ENCODE measurements at regions not wholly inside any gene's neighbourhood (a gene's known extent, or its start where the extent isn't known, plus 50 kb on each side); places are given as distances from the start of the nearest gene placed in this dataset.

DNA sequence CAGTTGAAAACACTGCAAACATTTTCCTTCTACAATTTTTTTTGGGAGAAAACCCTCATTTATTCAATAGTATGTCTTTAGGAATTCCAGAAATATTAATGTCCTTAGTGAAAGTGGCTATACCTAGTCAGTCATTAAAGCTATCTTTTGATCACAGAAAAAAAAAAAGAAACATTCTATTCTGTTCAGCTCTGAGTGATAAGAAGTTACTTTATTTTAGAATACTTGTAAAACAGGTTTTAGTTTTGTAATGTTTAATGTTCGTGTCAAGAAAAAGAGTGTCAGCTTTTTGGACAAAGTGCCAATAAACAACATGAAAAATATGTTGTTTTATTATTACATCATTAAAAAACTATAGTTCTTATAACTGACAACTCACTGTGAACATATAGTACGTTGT is 240.4 kb downstream of the OGFRL1 start:
- no peak for DNase-seq (ENCODE audit: low spot score)

DNA sequence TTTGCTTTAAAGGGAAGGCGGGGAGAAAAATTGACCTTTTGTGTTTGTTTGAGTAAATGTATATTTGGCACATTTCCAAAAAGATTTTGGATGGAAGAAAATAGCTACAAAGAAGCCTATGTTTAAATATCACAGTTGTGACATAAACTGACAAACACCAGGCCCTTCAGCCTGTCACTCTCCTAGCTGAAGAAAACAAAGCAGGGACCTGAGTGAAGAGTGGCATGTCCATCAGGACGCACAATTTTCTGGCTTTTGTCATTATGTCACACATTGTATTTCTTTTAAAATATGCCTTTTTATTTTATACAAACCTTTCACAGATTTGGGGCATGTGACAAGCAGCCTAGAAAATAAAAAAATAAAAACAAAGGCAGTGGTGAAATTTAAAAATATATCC is 241.2 kb downstream of the OGFRL1 start:
- no peak for DNase-seq (ENCODE audit: low spot score)

DNA sequence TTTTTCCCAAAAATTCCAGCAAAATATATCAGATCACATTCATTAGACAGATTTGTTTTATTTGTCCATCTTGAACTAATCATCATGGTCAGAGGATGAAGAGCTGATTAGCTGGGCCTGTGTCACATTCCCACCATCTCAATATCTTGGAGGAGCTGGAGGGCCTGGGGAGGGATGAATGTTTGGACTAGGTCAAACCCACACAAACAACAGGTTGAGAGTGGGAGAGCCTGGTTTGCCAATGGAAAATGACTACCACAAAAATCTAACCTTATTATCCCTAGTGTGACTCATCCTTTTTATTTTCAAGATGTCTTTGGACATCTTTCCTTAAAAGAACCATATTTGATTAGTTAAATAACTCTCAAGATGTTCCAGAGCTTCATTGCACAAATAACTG is 242.4 kb downstream of the OGFRL1 start:
- DNase-seq (ENCODE audit: low spot score) = no peak

DNA sequence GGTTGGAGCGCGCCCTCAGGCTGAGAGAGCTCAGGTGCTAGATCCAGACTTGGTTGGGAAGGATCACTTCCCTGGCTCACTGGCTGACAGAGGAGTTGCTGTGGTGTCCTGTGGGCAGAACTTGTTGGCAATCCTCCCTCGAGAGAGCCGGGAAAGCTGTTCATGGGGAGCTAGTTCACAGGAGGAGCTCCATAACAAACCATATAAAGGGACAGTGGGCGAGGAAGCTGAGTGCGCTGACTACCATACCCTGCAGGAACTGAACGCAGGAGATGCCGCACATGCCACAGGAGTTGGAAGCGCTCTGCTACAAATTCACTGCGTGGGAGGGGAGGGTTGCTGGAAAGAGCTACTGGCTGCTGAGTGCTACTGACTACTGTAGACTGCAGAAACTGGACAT is 243.2 kb downstream of the OGFRL1 start:
- no peak for DNase-seq (ENCODE audit: low spot score)

DNA sequence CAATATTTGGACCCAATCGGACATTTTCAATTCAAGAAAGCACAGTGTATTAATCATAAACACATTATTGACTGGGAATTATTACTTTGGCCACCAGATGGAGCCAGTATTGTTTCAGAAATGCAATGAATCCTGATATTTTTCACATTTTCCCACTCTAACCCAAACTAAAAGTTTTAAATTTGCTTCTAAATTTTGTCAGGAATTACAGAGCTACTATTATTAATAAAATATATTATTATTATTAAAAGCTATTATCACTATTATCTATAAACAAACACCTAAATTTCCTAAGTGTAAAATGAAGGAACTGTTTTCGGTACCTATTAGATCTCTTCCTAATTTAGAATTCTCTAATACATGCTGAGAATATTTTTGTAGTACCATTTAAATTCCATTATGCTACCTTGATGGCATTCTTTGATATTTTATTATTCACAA is 245.3 kb downstream of the OGFRL1 start:
- DNase-seq (ENCODE audit: low spot score) = no peak

DNA sequence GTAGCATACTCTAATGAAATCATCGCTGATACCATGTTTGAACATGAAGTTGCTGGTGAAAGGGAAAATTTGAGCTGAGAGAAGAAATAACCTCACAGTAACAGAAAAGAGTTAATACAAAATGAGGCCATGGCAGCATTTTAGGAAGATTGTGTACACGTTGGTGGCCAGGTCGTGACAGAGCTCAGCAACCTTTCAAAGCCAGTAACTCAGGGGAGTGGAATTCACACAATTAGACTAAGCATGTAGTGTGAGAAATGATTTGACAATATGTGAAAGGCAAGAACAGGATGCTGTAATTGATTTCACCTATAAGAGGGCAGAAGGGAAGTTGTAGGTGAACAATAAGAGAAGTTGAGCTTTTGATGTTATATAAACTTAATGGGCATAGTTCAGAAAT is 246.3 kb downstream of the OGFRL1 start:
- DNase-seq (ENCODE audit: low spot score) = no peak

DNA sequence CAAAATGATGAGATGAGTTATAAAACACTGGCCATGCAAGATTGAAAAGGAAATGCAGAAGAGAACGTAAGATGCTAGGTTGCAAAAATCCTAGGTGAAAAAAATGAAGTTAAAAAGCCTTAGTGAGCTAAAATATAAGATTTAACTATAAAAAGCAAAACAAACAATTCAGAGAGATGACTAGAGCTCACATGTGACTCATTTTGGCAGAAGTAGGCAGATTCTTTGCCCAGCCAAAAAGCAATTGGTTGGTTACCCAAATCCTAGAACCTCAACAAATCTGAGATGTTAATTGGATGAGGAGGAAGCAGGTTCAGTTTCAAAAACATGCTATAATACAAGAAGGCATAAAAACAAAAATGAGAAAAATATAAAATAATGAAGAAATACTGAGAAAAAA is 249.1 kb downstream of the OGFRL1 start:
- no peak for DNase-seq (ENCODE audit: low spot score)

DNA sequence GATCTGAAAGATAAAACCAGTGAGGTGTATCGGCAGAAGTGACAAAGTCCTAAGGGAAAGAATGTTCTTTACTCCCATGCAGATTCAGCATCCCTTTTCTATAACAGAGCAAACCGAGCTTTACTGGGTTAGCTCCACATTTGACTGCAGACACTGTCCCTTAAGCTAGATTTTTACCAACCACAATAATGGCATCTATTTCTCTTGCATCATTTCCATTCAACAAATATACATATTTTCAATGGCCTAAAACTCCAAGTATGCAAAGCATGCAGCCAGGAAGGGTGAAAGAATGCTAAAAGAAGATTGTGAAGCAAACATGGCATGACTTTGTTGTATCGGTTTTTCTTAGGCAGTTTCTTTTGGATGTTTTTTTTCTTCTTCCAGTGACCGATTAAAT is 255.4 kb downstream of the OGFRL1 start:
- no peak for DNase-seq (ENCODE audit: low spot score)

DNA sequence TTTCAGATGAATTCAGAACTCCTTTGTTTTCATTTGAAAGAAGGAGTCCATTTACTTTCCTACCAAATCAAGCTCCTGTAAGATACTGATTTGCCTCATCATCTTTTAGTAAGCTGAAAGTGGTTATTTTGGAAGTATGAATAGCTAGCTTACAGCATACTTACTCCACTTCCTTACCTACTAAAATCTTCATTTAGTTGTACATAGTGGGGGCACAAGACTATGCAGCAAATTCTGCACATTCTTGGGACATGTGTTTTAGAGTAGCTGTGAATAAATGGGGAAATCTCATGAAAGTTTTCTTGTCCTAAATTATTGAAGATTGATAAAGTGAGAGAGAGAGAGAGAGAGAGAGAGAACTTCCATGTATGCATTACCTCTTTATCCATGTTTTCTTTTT is 256.3 kb downstream of the OGFRL1 start:
- DNase-seq (ENCODE audit: low spot score) = no peak

DNA sequence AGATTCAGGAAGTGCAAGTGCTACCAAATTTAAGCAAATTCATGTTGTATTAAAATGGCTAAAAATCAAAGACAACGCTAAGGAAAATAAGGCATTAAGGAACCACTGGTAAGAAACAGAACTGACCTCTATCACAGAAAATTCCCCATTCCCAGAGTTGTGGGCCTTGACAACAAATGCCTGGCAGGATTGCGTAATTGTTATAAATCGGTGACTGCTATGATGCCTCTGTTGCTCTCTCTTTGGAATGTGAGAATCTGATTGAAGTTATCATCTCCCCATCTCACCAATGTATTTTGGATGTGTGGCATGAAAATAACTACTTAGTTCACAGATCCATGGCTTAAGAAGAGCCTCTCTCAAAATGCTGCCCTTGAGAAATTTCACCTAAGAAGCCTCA is 257.3 kb downstream of the OGFRL1 start:
- DNase-seq (ENCODE audit: low spot score) = no peak

DNA sequence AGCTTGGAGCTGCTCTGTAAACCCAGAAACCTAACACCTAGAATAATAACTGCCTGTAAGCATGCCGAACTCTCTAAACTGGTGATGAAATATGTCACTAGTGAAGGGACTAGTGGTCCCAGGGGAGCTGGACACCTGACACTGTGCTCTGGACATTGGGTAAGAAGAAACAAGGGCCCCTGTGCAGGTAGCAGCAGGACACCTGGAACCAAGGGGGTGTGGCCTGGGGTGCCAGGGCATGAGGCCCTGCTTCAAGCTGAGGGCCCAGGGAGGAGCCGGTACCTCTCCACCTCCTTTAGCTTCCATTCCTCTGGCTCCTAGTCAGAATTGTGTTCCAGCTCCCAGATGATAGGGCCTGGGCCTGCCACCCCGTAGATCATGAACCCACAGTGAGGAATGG is 263.2 kb downstream of the OGFRL1 start:
- no peak for DNase-seq (ENCODE audit: low spot score)

DNA sequence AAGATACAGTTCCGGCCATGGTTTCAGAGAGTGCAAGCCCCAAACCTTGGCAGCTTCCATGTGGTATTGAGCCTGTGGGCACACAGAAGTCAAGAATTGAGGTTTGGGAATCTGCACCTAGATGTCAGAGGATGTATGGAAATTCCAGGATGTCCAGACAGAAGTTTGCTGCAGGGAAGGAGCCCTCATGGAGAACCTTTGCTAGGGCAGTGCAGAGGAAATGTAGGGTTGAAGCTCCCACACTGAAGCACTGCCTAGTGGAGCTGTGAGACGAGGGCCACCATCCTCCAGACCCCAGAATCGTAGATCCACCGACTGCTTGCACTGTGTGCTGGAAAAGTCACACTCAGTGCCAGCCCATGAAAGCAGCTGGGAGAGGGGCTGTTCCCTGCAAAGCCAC is 267.5 kb downstream of the OGFRL1 start:
- no peak for DNase-seq (ENCODE audit: low spot score)

DNA sequence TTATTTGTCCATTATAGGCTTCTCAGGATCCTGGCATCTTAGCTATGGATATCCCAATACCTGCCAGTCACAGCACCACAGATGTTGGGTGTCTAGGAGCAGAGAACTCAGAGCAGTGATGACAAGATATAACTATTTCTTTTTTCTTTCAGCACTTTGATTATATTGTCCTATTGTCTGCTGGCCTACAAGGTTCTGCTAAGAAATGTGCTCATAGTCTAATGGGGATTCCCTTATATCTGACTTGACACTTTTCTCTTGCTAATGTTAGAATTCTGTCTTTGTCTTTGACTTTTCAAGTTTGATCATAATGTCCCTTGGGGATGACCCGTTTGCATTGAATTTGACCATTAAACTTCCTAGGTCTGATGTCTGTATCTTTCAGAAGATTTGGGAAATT is 270.4 kb downstream of the OGFRL1 start:
- no peak for DNase-seq (ENCODE audit: low spot score)

DNA sequence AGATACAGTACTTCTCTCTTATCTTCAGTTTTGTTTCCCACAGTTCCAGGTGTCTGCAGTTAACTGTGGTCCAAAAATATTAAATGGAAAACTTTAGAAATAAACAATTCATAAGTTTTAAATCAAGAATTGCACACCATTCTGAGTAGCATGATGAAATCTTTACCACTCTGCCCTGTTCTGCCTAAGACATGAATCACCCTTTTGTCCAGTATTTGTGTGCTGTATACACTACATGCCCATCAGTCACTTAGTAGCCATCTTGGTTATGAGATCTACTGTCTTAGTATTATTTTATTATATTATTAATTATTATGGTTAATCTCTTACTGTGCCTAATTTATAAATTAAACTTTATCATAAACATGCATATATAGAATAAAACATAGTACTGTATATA is 279.0 kb downstream of the OGFRL1 start:
- DNase-seq (ENCODE audit: low spot score) = no peak

DNA sequence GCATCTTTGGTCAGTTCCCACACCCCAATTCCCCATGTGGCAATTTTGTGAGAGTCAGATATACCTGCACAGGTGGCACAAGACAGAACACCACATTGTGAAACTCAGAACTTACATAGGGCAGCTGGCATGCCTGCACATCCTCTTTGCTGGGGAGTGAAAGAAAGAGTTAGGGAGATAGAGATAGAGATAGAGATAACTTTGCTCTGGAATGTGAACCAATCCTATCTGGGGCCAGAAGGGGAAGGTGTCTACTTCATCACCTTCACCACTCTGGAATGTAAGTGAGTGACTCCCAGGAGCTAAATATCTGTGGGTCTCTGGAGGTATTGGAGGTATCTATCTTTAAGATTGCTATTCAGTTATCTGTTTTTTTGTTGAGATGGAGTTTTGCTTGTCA is 289.2 kb downstream of the OGFRL1 start:
- DNase-seq (ENCODE audit: low spot score) = no peak

DNA sequence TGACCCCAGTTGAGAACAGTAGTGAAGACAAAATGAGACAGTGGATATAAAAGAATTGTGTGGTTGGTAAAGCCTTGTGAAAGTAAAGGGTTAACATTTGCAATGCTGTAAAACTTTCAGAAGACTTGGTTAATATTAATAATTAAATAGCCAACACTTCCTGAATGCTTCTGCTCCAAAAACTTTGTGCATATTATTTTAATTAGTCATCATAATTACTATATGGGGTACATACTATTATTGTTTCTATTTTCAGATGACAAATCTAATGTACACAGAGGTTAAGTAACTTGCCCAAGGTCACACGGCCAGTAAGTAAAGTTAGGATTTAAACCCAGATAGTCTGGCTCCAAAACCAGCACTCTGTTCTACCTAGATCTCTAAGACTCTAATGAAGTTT is 291.3 kb downstream of the OGFRL1 start:
- no peak for DNase-seq (ENCODE audit: low spot score)

DNA sequence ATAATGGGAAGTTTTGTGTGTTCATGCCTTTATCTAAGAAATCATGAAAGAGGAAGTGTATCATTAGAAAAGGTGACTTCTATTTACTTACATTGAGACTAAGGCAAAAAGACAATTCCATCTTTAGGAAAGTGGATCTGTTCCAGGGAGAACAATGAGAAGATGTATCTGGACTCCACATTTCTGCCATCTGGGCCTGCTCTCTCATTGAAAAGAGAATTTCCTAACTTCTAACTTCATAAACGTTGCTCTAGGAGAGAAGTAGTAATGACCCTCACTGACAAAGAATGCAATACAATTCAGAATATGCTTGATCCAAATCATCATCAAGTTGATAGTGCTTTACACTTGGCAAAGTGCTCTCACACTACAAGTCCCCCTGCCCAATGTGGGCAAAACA is 294.2 kb downstream of the OGFRL1 start:
- no peak for DNase-seq (ENCODE audit: low spot score)

DNA sequence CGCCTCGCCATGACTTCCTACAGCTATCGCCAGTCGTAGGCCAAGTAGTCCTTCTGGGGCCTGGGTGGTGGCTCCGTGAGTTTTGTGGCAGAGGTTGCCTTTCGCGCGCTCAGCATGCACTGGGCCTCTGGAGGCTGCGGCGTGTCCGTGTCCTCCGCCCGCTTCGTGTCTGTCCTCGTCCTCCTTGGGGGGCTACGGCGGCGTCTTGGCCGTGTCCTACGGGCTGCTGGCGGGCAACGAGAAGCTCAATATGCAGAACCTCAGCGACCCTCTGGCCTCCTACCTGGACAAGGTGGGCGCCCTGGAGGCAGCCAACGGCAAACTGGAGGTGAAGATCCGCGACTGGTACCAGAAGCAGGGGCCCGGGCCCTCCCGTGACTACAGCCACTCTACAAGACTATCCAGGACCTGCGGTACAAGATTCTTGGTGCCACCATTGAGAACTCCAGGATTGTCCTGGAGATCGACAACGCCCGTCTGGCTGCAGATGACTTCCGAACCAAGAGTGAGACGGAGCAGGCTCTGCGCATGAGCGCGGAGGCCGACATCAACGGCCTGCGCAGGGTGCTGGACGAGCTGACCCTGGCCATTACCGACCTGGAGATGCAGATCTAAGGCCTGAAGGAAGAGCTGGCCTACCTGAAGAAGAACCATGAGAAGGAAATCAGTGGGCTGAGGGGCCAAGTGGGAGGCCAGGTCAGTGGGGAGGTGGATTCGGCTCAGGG is 296.3 kb downstream of the OGFRL1 start:
- DNase-seq (ENCODE audit: low spot score) = no peak

DNA sequence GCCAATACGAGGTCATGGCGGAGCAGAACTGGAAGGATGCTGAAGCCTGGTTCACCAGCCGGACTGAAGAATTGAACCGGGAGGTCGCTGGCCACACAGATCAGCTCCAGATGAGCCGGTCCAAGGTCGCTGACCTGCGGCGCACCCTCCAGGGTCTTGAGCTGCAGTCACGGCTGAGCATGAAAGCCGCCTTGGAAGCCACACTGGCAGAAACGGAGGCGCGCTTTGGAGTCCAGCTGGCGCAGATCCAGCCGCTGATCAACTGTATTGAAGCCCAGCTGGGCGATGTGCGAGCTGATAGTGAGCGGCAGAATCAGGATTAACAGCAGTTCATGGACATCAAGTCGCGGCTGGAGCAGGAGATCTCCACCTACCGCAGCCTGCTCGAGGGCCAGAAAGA is 296.9 kb downstream of the OGFRL1 start:
- no peak for DNase-seq (ENCODE audit: low spot score)

DNA sequence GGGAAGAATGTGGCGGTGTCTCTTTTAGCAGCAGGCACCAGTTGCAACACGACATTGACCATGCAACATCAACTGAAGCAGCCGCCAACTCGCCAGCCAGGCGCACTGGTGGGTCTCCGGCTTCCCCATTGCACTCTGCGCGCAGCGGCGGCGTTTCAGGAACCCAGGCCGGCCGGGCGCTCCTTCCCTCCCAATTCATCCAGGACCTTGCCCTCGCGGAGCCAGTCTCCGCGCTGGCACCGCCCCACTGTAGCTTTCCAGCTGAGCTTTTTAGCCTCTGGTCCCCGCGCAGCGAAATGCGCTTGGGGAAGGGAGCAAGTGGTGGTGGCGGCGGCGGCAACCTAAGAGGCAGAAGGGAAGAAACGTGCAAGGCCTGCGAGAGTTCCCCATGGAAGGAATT is 297.9 kb upstream of the RIMS1 start:
- no peak for DNase-seq (ENCODE audit: low spot score)

DNA sequence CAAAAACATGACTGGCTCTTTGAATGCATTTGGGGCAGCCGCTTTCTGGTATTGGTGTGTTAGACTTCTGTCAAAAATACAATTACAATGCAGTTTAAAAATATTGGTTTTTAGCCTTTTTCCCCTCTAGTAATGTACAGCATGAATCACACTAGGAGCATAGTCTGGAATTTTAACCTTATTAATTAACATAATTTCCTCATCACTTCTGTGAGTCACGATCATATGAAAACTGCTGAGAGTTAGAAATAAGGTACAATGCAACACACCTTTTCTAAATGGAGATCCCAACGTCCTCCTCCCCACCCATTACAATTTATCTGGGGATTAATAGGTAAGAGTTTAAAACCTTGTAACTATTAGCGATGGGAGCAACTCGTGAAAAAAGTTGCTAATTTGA is 297.1 kb upstream of the RIMS1 start:
- DNase-seq (ENCODE audit: low spot score) = no peak

DNA sequence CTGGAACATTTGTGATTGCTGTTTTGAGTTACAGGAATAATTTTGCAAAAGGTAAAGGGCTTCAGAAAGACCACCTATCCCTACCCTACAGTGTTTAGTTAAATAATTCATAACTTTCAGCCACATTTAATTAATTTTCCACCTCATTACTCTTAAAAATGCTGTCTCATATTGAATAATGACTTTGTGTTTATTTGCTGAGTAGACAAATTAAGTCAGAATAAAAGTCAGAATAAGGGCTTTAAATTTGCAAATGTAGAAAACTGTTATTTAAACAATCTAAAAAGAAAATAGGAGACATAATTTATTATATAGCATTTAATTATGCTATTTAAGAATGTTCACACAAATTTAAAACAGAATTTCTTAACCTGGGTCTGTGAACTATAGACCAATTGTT is 293.7 kb upstream of the RIMS1 start:
- DNase-seq (ENCODE audit: low spot score) = no peak

DNA sequence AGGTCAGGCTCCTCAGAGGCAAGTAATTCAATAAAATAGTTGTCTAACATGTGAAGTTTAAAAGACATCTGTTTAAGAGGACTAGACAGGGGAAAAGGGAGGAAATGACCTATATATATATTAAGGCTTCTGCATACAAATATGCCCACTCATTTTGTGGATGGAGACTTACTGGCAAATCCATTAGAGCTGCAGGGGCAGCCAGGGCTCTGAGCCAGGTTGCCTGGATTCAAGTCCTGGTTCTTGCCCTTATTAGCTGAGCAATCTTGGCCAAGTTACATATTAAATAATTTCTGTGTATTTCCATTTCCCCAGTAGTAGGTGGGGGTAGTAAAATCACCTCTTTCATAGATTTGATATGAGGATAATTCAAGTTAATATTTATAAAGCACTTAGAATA is 287.0 kb upstream of the RIMS1 start:
- DNase-seq (ENCODE audit: low spot score) = no peak

DNA sequence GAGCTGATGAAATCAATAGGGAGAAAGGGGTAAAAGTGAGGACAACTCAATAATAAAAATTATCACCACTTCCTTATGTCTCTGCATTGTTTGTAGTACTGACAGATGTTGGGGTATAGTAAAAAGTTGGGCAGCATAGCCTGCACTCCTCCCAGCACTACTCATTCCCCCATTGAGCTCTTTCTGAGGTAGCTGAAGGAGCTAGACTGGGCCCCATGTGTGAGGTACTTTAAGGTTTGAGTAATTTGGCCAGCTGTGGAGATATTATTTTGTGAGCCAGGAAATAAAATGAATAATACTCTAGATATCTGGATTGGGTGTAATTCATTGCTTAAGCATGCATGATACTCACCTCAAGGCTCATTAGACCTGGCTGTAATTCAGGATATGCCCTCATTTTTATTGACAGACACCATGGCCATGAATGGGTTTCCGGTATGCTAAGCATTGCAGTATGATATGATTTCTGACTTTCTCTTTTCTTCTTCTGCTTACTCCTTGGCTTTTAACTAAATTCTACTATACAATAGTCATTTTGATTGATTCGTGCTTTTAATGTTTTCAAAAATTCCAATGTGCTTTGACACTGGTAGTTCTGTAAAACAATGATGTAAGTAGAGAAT is 283.9 kb upstream of the RIMS1 start:
- DNase-seq (ENCODE audit: low spot score) = no peak

Measured in D341Med (cell line).